Stimulated activated CD8-positive, alpha-beta memory T cell treated with anti-CD3 and anti-CD28 coated beads, Interleukin-4, amount 100 ng/mL, for 24 hours (primary cell): ENCODE measurements at regions not wholly inside any gene's neighbourhood (a gene's known extent, or its start where the extent isn't known, plus 50 kb on each side); places are given as distances from the start of the nearest gene placed in this dataset.
"Not testable (repeated sequence)": the region's sequence is repeated elsewhere in the genome, so short reads cannot be mapped to it uniquely, and the experiment has no call there.

Experiments
- DNase-seq: peaks from one replicate; pipeline ENCODE4 v3.0.0-alpha.2; 2020; ENCODE audit warnings: low read depth

- no peak for DNase-seq
Observed at GRCh38 chr21:14683063-14683462, 136.9 kb upstream of the SAMSN1 start.

DNA sequence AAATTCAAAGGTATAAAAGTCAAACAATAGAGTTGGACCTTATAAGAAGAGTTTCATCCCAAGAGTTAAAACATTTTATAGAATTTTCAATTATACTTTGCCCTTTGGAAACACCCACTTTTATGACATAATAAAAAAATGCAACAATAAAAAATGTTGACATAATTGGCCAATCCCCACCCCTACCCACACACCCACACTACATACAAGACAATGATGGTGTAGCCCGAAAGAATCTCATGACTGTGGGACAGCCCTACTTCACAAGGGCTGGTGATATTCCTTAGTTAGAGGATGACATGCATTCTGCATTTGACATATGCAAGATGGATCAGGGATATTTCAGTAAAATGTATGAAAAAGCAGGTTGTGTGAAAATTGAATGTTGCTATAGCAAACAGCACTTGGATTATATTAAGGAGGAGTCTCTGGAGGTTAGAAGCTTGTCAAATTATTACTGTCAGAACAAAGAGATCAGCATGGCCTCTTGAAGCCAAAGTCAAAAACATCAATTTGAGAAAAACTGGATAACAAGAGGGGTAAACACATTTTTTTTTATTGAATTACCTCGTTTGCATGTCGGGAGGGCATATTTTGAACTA lies 133.0 kb upstream of the SAMSN1 start:
- DNase-seq: no peak

DNA sequence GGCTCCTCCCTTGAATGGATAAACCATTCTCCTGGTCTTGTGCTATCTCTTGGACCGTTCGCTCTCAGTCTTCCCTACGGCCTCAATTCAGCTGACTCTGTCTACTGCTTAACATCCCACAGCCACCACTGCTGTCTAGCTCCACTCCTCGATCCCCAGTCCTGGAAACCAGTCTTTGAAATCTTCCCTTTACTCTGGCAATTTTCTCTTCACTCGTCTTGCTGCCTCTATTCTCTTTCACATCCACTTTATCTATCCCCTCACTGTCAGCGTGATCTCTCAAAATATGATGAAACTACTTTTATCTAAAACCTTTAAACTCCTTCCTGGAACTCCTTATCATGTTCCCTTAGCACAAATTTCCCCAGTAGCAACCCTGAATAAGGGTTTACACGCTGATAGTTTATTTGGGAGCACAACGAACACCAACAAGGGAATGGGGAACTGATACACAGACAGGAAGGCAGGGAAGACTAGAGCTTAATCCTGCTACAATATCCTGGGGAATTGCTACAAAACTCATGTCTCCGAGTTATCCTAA lies 131.6 kb upstream of the SAMSN1 start:
- DNase-seq: no peak

DNA sequence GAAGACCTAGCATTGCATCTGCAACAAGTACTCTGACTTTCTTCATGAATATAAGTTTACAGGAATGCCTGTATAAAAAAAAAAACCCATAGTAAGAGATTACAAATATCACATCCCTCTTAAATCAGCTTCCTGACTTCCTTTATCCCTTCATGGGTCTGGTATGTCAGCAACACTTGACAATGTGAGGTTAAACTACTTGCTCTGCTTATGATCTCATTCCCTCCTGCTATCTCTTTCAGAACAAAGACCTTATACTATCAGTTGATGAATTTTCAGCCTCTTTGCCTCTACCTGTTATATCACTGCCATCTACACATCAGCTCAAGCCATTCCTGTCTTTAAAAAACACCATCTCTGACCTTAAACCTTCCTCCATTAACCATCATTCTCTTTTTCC lies 130.9 kb upstream of the SAMSN1 start:
- no peak for DNase-seq

DNA sequence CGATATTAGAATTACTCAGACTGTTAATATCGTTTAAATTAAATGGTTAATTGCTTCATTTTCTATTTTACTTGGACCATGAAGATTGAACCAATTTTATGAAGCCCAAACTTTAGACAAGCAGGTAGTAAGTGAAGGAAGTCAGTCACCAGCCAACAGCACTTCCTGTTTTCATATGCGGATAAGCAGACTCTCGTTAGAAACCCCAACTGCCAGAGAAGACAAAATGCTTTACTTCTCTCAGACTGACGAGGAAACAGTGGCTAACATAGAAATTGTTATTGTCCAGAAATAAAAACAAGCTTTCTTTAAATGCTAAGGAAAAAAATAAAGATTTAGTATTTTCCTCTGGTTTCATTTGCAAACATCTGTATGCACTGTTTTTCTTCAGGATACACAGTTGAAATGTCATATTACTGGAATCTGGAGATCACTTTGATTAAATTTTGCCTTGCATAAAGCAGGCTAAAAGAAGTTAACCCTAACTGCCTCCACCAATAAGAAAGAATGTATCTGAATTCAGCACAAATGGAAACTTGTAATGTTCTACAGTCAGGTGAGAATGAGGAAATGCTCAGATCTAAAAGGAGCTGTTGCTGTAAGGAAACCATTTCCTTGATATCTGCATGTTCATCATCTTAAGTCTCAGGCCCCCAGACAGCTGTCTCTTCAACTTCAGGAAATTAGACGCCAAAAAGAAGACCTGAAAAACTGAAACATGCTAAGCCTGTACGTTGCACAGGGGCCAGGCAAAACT lies 129.8 kb upstream of the SAMSN1 start:
- DNase-seq: no peak

GRCh38 chr21:14673649-14674048 lies 127.5 kb upstream of the SAMSN1 start:
- no peak for DNase-seq

DNA sequence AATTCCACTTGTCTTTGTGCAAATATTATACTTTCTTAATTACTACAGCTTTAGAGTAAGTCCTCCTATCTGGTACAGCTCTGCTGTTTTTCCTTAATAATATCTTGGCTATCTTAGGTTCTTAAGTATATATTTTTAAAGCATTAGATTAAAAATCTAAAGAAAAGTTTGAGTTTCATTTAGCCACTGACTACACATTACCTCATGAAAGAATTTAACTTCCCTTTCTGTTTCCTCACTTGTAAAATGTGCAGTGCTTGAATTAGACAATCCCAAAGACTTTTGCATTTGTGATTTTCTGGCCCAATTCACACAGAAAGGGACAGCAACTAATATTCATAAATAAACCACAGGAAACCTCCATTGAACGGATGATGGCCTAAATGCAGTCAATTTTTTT lies 126.4 kb upstream of the SAMSN1 start:
- no peak for DNase-seq

GRCh38 chr21:14670409-14670808 lies 124.3 kb upstream of the SAMSN1 start:
- DNase-seq: no peak

DNA sequence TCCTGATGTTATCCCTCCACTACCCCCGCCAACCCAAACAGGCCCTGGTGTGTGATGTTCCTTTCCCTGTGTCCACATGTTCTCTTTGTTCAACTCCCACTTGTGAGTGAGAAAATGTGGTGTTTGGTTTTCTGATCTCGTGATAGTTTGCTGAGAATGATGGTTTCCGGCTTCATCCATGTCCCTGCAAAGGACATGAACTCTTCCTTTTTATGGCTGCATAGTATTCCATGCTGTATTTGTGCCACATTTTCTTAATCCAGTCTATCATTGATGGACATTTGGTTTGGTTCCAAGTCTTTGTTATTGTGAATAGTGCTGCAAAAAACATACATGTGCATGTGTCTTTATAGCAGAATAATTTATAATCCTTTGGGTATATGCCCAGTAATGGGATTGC lies 123.0 kb upstream of the SAMSN1 start:
- not testable (repeated sequence) for DNase-seq

DNA sequence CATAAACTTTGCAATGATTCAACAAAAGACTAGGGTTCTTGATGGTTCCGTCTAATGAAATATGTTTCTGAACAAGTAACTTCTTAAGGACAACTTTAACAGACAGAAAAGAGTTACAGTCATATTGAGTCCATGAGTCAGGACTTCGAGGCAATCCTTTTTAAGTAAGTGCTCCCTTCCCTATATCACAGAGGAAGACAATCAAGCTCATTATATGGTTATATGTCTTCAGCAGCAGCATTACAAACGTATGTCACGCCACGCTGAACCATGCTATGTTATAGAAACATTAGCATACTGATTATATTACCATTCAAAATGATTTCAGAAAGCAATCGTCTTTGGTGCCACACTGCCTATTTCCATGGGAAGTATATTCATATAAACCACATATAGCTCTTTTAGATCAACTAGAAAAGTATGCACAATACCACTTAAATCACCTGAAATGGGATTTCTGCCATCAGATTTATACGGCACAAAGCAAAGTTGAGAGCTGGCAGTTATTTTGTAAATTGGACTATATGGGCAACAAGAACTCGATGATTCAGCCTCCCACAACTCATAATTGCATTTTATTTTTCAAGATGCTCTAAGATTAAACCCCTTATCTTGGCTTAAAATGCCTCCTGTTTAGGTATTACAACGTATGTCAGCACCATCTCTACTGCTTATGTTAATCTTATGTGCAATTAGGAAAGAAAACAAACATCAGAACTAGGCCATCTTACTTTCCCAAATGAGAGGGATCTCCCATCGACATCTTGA lies 111.3 kb upstream of the SAMSN1 start:
- no peak for DNase-seq

DNA sequence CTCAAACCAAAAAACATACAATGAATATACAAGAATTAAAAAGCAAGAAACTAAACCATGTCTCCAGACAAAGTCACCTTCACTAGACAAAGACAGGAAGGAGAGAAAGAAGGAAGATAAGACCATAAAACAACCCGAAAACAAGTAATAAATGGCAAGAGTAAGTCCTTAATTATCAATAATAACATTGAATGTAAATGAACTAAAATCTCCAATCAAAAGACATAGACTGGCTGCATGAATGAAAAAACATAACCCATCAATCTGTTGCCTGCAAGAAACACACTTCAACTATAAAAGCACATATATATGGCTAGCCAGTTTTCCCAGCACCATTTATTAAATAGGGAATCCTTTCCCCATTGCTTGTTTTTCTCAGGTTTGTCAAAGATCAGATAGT lies 100.8 kb upstream of the SAMSN1 start:
- no peak for DNase-seq

DNA sequence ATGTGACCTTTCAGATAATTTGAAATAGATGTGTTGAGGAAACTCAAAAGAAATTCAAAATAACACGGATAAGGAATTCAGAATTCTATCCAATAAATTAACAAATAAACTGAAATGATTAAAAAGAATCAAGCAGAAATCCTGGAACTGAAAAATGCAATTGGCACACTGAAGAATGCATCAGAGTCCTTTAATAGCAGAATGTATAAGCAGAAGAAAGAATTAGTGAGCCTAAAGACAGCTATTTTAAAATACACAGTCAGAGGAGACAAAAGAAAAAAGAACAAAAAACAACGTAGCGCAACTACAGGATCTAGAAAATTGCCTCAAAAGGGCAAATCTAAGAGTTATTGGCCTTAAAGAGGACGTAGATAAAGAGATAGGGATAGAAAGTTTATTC lies 99.6 kb upstream of the SAMSN1 start:
- no peak for DNase-seq

GRCh38 chr21:14632359-14632758 lies 86.2 kb upstream of the SAMSN1 start:
- no peak for DNase-seq

DNA sequence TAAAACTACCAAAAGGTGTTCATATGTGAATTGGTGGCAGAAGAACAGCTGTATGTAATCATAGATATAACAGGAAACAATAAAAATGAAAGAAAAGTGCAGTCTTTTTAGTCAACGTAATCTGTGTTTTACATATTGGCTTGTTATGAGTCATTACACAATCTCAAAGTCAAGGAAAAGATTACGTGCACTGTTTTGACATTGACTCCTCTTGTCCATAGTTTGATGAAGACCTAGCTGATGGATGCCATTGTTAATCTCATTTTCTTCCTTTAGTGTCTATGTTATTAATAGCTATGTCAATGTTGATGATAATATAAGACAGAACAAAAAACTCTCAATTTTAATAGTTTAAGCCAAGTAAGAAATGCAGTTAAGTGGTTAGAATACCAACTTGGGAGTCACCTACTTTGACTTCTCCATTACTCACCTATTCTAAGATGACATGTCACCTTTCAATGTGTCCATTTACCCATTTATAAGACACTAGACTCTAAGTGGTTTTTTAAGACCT lies 84.5 kb upstream of the SAMSN1 start:
- no peak for DNase-seq

DNA sequence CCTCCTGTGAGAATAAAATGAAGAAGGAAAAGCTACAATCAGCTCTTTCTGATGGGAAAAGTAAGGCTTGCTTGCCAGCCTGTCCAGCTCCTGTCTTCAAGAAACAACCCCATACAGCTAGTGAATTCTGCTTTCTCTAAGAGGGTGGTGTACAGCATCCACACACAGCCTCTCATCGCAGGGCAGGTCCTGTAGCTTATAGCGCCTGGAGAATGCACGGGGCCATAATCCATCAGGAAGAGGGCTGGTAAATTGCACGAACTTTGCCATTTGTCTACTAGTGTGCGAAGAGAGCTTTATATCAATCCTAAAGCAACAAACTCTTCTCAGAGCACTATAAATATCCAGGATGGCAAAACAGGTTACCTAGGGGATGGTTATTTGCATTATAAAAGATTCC lies 83.3 kb upstream of the SAMSN1 start:
- DNase-seq: no peak

DNA sequence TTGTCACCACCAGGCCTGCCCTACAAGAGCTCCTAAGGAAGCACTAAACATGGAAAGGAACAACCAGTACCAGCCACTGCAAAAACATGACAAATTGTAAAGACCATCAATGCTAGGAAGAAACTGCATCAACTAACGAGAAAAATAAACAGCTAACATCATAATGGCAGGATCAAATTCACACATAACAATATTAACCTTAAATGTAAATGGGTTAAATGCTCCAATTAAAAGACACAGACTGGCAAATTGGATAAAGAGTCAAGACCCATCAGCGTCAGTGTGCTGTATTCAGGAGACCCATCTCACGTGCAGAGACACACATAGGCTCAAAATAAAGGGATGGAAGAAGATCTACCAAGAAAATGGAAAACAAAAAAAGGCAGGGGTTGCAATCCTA lies 77.0 kb upstream of the SAMSN1 start:
- not testable (repeated sequence) for DNase-seq

GRCh38 chr21:14620152-14620551 lies 74.0 kb upstream of the SAMSN1 start:
- DNase-seq: no peak

DNA sequence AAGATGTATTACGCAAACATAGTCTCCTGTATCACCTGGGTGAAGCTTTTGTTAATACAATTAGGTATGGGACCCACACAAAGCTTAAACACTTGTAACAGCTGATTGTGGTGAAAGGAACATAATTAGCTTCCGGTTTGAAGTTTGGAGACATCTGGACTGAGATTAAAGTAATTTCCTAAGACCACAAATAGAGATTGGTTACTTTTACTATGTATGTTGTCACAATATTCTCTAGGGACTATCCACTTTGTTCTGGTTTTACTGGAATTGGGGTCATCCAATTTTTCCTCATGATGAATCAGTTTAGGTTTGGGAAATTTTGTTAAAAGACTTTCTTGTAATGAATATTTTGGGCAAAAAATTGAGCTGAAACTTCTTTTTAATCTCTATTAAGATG lies 71.8 kb upstream of the SAMSN1 start:
- DNase-seq: no peak

GRCh38 chr21:14617040-14617393 lies 70.9 kb upstream of the SAMSN1 start:
- DNase-seq: no peak

DNA sequence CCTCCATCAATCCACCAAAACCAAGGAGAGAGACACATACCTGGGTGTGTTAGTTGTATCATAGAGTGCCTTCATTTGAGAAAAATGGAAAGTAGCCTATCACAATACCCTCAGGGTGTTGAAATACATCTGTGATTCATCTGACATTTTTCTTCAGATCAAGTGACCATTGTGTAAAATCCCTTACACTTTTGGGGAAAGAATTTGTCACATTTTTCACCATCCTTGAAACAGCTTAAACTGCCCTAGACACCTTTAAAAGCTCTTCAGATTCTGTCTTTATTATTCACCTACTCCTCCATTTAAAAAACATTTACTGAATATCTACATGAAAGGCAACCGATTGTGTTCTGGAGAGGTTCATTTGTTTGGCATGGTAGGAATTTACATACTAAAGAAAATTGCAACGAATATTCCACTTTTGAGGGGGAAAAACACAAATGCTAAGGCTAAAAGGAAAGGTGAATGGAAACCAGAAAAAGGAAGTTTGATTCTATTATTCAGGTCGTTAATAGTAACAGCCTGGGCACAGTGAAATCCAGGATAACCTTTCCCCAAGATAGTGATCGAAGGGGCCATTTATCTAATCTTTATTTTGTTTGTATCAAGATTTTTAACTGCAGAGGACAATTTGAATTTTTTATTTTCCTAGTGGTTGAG lies 70.4 kb upstream of the SAMSN1 start:
- no peak for DNase-seq

GRCh38 chr21:14615359-14615974 lies 69.4 kb upstream of the SAMSN1 start:
- no peak for DNase-seq

DNA sequence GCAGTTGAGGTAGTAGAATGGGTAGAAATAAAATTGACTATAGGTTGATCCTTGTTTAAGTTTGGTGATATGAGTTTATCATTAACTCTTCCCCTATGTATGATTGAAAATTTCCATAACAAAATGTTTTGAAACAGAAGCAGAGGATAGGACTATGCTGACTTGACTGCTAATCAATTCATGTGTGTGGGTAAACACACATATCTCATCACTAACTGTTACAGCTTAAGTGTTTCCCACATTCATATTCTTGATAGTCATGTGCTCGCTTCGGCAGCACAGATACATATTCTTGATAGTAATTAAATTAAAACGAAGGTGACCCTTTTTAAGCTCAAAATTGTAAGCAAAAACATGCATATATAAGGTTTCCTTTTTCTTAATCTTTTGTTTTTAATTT lies 68.2 kb upstream of the SAMSN1 start:
- no peak for DNase-seq
